ENCODE measurements at regions not wholly inside any gene's neighbourhood (a gene's known extent, or its start where the extent isn't known, plus 50 kb on each side); places are given as distances from the start of the nearest gene placed in this dataset.
A peak's percentile ranks its signal among the peaks of the same experiment; 100 is the strongest.

DNA sequence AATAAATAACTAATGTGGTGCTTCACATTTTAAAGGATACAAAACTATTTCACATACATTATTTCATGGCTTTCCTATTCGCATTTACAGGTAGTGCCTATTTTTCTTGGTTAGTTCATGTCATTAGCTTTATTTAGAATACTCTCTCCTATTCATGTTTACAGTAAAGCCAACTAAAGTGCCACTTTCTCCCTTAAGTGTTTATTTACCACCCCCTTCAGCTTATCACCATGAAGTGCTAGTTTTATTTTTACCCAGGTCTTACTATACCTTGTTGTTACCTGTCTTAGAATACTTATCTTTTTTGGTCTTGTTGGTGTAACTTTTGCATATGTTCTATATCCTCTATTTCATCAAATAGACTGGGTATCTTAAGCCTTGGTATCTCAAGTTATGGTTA, 715.2 kb upstream of the TENM4 start:
- no peak overlapping the region for H2BK5ac ChIP-seq (ENCODE audit: insufficient read length, low read length)
- no peak overlapping the region for H4K91ac ChIP-seq (ENCODE audit: insufficient read length, low read depth, low read length)
- H3K23me2 ChIP-seq (ENCODE audit: insufficient read length, low read depth, low read length, poor library complexity, severe bottlenecking), result no peaks in the 10 kb centered on the region
- Mint-ChIP-seq H3K27ac (peak overlapping the region in 1 of 3 experiments; percentile 68; a peak in 2 of 7 replicates), H3K4me1 (peaks cover 18 to 20% of the 10 kb centered on the region in 2 experiments), H3K9me3 (no peaks in the 10 kb centered on the region), H3K27me3 (ENCODE audit: low read depth) (0 out of 2 replicates have a peak, but pooled peaks cover 2% of the 10 kb centered on the region), H3K36me3 (ENCODE audit: insufficient read depth in 1 of 3, low read depth in 3 of 3) (no peaks in the 10 kb centered on the region), H3K4me3 (no peak overlapping the region)
- no peak overlapping the region for H2AK5ac ChIP-seq (ENCODE audit: insufficient read length, low read length)
- no peak overlapping the region for H2BK12ac ChIP-seq (ENCODE audit: insufficient read length, low read depth, low read length)
- no peaks in the 10 kb centered on the region for H3K9me3 ChIP-seq (ENCODE audit: control insufficient read depth, low read depth, low read length)
- no peaks in the 10 kb centered on the region for H4K20me1 ChIP-seq (ENCODE audit: control insufficient read depth, insufficient read depth, insufficient read length)
- no peak overlapping the region for H3T11ph ChIP-seq (ENCODE audit: low read length)
- no peak overlapping the region for H2BK120ac ChIP-seq (ENCODE audit: low read depth, low read length, poor library complexity, severe bottlenecking)
- no peak overlapping the region for H3K23ac ChIP-seq (ENCODE audit: insufficient read length, low read depth, low read length)
- H3K14ac ChIP-seq (ENCODE audit: insufficient read depth, low read length), result no peak overlapping the region
- H3K79me1 ChIP-seq (ENCODE audit: insufficient read depth, low read depth, low read length, poor library complexity, severe bottlenecking), result no peaks in the 10 kb centered on the region
- DNase-seq, result no peak
- peaks cover 2% of the 10 kb centered on the region for H3K4me1 ChIP-seq (ENCODE audit: insufficient read depth, low read length)
- H2BK15ac ChIP-seq (ENCODE audit: low read depth, low read length), result no peak overlapping the region
- no CpG with 5 or more reads among the region's 1 CpG for WGBS (ENCODE audit: extremely low coverage, insufficient read length, low lambda C conversion rate)
- H3K4ac ChIP-seq (ENCODE audit: low read depth, low read length), result no peak overlapping the region
- no peak overlapping the region for H4K8ac ChIP-seq (replicated peaks; ENCODE audit: insufficient read length, low read depth, low read length)
- TF ChIP-seq, protein P1, sequence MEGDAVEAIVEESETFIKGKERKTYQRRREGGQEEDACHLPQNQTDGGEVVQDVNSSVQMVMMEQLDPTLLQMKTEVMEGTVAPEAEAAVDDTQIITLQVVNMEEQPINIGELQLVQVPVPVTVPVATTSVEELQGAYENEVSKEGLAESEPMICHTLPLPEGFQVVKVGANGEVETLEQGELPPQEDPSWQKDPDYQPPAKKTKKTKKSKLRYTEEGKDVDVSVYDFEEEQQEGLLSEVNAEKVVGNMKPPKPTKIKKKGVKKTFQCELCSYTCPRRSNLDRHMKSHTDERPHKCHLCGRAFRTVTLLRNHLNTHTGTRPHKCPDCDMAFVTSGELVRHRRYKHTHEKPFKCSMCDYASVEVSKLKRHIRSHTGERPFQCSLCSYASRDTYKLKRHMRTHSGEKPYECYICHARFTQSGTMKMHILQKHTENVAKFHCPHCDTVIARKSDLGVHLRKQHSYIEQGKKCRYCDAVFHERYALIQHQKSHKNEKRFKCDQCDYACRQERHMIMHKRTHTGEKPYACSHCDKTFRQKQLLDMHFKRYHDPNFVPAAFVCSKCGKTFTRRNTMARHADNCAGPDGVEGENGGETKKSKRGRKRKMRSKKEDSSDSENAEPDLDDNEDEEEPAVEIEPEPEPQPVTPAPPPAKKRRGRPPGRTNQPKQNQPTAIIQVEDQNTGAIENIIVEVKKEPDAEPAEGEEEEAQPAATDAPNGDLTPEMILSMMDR (conservative IDR thresholded peaks at IDR 0.05), result no peak
- H3K56ac ChIP-seq (ENCODE audit: insufficient read length, low read depth, low read length), result no peak overlapping the region
- no peaks in the 10 kb centered on the region for H3K27me3 ChIP-seq (ENCODE audit: insufficient read depth, low read length)
- H2BK20ac ChIP-seq (ENCODE audit: low read depth, low read length, poor library complexity, severe bottlenecking), result no peak overlapping the region
- H2AFZ ChIP-seq (ENCODE audit: low read length), result no peak overlapping the region
- no peak overlapping the region for H3K4me2 ChIP-seq (ENCODE audit: insufficient read depth, insufficient read length, low read length)
- no peaks in the 10 kb centered on the region for H3K79me2 ChIP-seq (ENCODE audit: insufficient read depth, low read length)
- H3K18ac ChIP-seq (ENCODE audit: insufficient read length, low read depth, low read length), result no peak overlapping the region
- H4K5ac ChIP-seq (ENCODE audit: insufficient read length, low read depth, low read length), result no peak overlapping the region
- no peak overlapping the region for H3K9ac ChIP-seq (ENCODE audit: extremely low read depth, insufficient read length, low read length)
- no peak overlapping the region for H3K27ac ChIP-seq (ENCODE audit: insufficient read length, low read depth, low read length)

All from H9 (cell line).